Left forelimb (tissue), 1 donor: ENCODE measurements at regions not wholly inside any gene's neighbourhood (a gene's known extent, or its start where the extent isn't known, plus 50 kb on each side); places are given as distances from the start of the nearest gene placed in this dataset.
A peak's percentile ranks its signal among the peaks of the same experiment; 100 is the strongest.
"Not testable (repeated sequence)": the region's sequence is repeated elsewhere in the genome, so short reads cannot be mapped to it uniquely, and the experiment has no call there.

ENCODE experiments used
- DNase-seq: peaks from one replicate; pipeline ENCODE4 v3.0.0-alpha.2; 2018; ENCODE audit warnings: low spot score

DNA sequence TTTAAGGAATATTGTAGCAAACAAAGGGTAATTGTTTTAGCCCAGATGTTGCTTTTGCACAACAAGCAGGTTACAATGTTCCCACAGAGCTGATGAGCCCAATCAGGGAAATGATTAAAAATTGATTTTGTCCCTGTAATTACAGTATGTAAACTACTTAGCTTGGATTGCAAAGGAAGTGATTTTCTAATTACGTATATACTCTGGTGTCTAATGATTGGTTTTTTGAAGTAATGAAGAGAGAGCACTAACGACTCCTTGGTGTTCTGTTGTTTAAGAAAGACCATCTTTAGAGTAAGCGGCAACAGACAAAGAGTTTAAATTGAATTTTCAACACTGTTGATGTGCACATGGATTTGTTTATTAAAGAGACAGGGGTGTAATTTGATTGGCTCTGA, 95.3 kb upstream of the ZNF536 start:
- DNase-seq: no peak

DNA sequence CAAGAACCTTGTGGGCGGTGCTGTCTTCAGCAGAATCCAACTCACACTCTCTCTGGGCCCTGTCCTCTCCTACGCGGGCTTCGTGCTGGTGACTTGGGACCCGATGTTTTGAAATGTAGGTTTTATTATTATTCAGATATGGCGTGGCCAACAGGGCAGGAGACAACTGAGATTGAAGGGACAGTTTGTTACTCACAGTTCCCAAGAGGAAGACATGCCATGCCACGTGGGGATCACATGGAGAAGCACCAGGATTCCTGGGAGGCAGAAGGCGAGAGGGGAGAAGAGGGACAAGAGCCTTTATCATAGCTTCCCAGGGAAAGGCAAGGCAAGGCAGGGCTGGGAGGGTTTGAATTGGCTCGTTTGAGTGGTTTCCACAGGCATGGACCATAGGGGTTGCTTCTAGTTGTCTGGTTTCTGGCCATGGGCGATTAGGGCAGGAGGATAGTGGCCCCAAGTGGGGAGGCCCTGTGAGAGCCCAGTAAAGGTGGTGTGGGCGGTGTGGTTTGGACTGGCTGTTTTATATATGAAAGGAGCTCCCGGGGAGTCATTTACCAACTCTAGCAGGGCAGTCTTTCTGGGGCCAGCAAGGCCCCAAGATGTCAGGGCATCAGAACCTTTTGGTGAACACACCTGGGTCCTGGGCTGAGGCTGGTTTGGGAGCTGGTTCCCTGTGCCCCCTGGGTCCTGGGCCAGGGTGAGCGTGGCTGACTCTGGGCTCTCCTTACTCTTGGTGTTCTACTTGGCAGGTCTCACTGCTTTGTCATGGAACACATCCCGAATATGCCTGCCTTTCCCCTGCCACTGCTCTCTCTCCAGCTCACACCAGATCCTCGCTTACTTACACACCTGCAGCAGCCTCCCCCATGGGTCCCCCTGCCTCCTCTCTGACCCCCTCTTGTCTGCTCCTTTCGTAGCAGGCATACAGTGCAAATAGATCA, 94.0 kb upstream of the ZNF536 start:
- DNase-seq: peak; percentile 44

DNA sequence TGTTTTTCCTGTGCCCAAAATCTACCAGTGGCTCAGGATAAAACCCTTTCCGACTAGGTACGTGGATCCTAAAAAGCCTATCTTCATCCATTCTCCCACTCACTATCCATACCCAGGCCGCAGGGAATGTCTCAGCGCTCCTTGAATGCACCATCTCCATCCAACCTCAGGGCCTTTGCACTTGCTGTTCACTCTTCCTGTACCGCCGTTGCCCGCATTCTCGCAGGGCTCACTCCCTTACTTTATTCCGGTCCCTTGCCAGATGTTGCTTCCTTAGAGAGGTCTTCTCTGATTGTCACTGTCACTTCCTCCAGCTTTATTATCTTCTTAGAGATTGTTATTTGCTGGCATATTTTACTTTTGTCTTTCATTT, 93.3 kb upstream of the ZNF536 start:
- peak; percentile 37 for DNase-seq

DNA sequence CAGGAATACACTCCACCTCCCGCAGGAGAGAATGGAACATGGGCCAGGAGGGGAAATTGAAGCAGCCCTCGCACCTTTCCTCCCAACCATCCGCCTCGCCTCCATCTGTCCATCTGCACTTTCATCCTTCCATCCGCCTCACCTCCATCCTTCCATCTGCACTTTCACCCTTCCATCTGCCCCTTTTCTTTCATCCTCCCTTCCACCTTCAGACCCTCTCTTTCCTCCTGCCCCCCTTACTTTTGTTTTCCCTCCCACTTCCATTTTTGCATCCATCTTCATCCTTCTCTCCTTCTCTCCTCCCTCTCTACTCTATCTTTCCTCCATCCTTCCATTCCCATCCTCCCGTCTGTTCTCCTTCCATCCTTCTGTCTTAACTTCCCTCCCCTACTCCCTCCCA, 92.2 kb upstream of the ZNF536 start:
- DNase-seq: no peak

DNA sequence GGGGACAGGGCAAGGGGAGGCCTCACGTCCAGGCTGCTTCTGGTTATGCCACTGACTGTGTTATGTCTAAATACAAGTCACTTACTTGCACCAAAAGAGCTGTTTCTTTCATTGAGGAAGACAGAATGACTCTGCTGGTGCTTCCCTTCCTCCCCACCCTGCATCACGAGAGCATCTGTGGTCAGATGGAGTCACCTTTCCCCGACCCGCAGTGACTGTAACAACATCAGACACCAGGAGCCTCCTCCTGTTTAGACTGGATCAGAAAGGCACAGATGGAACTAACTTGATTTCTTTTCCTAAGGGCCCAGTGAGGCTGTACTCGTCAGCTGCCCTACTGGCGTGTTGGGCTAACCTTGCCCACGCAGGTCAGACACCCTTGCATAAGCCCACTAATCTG, 90.3 kb upstream of the ZNF536 start:
- no peak for DNase-seq

DNA sequence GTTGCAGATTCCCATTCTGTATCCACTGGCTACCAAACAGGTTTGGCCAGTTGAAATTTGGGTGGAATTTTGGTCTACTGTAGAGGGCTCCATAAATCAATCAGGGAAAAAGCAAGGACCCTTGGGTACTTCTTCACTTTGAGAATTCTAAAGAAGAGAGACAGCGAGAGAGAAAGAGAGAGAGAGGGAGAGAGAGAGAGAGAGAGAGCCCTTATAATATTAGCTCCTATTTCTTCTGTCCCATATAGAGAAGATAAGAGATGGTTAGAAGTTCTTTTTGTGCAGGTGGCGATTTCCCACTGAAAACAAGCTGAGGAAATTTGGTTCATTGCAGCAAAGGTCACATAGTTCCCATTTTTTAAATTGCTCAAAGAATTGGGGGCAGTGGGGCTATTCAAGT, 88.6 kb upstream of the ZNF536 start:
- DNase-seq: no peak

DNA sequence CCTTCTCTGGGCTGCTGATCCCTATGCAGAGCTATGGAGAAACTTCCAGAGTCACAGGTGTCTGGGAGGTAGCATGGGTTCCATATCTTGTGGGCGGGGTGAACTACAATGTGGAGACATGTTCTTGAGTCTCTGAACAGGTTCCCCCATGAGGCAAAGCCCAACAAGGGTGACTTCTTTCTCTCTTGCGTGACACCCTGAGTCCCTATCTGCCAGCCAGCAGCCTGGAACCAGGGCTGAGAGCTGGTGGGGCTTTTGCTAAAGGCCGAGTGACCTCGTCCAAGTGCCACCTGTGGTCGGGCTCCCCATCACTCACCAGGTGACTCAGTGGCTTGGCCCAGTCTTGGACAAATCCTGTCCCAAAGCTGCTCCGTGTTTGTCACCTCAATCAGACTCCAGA, 88.0 kb upstream of the ZNF536 start:
- DNase-seq: no peak

DNA sequence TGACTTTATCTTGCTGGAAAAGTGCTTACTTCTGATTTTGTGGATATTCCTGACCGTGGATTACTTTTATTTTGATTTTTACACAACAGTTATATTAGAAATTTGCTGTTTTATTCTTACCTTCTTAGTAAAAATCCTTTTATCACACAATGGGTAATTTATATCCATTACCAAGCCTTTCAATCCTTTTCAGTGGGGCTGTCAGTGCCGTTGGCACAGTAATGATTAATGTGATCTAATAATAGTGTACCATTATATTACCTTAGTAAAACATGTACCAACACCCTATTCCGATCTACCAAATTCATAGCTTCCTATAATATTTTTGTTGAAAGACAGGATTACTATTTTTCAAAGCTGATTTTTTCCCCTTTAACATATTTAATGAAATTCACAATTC, 87.3 kb upstream of the ZNF536 start:
- no peak for DNase-seq

DNA sequence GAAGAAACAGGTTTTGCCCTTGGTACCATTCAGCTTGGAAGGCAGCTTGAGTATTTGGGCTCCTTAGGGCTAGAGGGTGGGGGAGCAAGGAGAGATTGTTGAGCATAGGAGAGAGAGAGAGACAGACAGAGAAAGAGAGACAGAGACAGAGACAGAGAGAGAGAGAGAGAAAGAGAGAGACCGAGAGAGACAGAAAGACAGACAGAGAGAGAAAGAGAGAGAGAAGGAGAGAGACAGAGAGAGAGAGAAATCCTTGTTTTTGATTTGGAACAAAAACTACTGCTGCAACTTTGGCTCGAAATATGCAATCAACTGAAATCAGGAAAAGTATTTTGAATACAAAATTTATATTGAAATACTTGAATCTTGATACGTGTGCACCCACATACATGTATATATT, 85.8 kb upstream of the ZNF536 start:
- DNase-seq: no peak

DNA sequence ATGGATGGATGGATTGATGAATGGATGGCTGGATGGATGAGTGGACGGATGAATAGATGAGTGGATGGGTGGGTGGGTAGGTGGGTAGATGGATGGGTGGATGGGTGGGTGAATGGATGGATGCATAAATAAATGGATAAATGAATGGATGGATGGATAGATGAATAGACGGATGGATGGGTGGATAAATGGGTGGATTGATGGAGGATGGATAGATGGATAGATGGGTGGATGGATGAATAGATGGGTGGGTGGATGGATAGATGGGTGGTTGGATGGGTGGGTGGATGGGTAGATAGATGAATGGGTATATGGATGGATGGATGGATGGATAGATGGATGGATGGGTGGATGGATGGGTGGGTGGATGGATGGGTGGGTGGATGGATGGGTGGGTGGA, 84.9 kb upstream of the ZNF536 start:
- no peak for DNase-seq

DNA sequence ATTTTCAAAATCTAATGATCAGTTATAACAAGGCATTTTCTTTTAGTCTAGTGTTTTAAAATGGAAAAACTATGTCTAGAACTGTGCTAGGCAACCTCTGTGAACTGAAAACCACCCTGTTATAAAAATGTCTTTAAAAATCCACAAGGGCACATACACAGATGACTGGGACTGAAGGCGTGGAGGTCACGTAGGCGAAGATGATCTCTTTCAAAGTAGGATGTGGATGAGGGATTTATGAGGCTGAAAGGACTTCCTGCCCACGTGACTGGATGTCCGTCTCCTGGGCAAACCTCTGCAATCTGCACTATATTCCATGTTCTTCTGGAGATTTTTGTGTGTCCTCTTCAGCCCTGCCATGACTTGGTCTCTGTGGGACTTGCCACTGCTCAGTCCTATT, 84.2 kb upstream of the ZNF536 start:
- no peak for DNase-seq

DNA sequence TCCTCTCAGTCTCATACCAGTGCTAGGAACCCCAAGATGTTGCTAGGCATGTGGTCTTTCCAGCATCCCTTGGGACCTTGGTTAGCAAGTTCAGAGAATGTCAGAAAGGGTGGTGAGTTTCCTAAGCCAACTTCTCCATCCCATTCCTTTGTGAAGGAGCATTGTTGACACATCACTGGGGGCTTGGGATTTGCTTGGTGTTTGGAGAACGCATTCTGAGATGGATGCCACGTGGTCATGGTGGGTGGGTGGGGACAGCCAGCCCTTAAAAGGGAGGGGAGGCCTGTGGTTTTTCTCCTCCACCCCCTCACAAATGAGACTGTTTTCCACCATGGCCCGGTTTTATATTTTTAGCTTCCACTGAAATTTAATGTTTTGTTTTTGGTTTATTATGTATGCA, 83.3 kb upstream of the ZNF536 start:
- DNase-seq: no peak

DNA sequence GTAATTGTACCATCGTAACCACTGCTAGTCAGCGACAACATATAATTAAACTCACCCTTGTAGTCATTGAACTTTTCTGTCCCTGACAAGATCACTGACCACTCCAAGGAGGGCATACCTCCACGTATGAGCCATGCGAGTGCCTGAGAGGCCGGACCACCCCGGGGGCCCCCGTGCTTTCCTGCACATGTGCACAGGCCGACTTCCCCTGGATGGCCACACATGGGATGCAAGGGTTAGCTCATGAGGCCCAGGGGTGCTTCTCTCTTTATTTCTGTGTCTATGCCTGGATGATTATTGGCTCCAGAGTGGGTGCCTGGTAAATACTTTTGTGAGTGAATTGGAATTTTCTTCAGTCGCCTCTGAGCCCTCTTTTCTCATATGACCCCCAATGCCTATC, 82.8 kb upstream of the ZNF536 start:
- no peak for DNase-seq

DNA sequence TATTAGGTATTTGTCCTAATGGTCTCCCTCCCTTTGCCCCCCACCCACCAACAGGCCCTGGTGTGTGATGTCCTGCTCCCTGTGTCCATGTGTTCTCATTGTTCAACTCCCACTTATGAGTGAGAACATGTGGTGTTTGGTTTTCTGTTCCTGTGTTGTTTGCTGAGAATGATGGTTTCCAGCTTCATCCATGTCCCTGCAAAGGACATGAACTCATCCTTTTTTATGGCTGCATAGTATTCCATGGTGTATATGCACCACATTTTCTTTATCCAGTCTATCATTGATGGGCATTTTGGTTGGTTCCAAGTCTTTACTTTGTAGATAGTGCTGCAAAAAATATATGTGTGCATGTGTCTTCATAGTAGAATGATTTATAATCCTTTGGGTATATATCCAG, 81.4 kb upstream of the ZNF536 start:
- not testable (repeated sequence) for DNase-seq

DNA sequence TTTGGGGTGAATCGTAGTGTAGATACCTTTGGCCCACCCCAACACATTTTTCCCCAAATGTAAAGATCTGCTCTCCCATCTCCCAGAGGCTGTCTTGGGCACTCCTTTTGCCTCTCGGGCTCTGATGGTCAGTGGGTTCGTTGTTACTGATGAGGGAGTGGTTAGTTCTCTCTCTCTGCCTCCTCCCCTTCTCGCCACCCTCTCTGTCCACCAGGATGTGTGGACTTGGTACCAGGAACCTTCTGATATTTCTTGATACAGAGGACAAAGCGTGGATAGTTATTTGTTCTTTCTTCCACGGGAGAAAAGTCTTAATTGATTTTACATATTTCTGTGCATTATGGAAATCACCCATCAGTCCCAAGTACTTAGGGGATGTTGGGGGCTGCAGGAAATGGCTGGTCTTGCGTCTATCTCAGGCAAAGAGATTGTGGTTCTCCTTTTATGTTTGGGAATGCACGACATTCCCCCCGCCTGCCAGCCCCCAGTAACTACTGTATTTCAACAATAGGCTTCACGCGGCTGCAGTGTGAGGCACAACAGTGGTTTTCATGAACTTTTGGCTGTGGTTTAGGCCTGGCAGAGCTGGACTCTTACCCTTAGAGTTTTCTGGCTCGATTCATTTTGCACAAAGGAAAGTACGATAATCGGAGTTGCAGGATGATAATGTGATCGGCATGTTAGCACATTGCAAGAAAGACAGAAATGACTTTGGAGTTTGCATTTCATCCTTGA, 79.0 kb upstream of the ZNF536 start:
- no peak for DNase-seq

DNA sequence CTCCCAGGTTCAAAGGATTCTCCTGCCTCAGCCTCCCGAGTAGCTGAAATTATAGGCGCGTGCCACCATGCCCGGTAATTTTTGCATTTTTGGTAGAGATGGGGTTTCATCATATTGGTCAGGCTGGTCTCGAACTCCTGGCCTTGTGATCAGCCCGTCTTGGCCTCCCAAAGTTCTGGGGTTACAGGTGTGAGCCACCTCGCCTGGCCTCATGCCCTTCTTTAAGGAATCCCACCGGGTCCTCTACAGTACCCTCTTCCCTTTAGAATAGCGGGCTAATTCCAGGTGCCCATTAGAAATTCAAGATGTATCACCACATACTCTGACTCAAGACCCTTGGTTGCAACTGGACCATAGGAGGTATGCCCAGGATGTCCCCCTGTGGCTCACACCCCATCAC, 74.2 kb upstream of the ZNF536 start:
- DNase-seq: no peak

DNA sequence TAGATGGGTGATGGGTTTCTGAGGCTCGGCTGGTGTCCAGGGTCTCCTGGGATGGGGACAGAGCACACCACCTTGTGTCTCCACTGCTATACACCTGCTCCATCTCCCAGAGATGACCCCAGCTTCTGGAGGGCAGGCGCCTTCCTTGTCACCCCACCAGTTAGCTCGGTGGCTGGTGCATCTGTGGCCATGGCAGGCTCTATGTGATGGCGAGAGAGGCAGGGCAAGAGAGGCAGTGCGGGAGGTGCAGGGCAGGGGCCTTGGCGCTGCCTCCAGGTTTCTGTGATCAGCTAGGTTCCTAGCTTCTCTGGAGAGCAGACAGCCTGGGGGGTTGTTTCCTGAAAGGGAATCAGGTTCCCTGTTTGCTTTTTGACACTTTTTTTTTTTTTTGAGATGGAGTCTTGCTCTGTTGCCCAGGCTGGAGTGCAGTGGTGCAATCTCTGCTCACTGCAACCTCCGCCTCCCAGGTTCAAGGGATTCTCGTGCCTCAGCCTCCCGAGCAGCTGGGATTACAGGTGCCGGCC, 69.0 kb upstream of the ZNF536 start:
- DNase-seq: peak; percentile 31

DNA sequence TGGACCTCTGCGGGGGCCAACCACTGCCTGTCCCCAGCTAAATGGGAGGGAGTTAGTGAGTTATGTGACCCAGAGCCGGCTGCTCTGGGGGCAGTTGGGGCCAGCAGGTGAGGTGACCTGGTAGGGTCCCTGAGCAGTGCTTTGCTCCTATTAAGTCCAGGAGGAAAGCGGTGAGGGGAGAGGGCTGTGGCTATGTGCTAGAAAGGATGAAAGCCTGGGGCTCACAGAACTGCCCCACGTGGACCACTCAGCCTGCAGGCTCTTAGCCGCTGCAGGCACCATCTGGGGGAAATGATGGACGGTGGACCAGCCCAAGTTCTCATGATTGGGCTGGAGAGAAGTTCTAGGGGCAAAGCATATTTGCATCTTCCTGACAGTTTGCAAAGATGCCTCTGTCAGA, 67.6 kb upstream of the ZNF536 start:
- peak; percentile 28 for DNase-seq

DNA sequence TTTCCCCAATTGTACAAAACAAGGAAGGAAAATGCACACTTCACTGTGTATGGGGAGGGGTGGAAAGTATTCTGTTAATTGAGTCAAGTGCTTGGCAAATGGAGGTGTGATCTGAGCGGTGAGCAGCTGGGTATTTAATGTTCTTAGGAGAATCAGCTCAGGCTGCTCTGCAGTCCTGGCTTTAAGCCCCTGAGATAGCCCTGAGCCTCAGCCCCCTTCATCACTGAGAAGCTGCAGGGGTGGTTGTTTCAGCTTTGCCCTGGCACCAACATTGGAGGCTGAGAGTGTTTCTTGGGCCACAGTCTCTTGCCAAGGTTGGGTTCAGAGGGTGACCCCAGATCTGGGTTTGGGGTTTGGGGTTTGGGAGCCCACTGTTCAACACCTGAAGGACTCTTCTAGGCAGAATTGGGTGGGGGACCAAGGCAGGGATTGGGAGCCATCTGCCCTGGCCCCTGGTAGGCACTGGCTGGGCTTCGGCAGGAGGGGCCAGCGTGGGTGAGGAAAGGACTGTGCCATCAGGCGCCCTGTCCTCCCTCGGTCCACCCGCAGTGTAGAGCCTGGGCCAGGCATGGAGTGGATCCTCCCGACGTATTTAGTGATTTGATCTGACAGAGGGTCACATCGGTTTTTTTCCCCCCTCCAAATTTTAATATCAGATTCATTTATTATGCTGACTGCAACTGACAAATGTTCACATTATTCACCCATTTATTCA, 66.7 kb upstream of the ZNF536 start:
- peak; percentile 48 for DNase-seq

DNA sequence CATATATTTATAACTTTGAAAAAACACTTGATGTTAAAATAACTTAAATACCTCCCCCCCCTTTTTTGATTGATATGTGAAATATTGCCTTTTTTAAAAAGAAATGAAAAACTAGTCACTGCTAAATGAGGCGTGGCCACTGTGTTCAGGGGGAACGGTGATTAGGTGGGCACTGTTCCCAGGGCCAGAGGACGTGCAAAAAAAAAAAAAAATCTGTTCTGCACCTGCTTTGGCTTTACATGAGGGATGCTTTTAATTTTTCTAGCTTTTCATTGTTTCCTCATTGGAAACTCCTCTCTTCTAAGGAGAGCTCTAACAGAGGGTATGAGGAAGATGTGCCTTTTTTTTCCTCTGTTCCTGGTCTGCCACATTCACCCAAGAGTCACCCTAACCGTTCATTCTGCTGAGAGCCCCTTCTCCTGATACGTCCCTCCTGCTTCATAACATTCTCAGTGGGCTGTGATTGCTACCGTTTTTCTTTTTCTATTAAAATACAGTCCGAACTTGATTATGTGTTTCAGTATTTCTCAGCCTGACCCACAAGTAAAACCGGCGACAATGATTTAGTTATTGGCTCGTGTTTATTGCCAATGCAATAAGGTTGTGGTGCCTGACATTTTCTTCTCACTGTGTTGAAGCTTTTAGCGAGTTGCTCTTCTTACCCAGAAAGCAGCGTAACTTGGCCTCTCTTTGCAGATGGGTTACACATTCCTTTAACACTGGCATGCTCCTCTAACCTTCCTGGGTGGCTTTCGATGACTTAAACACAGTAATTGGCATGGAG, 64.8 kb upstream of the ZNF536 start:
- DNase-seq: no peak

DNA sequence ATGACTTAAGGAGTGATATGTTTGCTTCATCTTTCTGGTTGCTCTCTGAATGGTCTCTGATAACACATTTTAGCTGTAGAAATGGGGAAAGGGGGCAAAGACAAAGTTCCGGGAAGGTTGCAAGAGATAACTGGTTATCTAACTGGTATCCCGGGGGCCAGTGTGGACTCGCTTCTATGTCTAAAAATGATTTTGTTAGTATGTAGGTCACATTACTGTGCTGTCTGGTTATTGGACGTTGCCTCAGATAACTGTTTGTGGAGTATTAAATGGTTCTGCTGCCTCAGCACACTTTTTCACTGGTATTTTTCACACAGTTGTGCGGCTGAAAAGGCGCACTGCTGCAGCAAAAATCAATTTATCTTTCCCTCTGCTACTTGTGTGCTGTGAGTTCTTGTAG, 63.0 kb upstream of the ZNF536 start:
- DNase-seq: no peak
